Omental fat pad (tissue), 3 donors: ENCODE measurements at regions not wholly inside any gene's neighbourhood (a gene's known extent, or its start where the extent isn't known, plus 50 kb on each side); places are given as distances from the start of the nearest gene placed in this dataset.

Experiments used
- ATAC-seq: fragments of 150-250 bp; one replicate; pipeline ENCODE4 v1.9.1; 2016; ENCODE audit warnings: mild to moderate bottlenecking, moderate library complexity; ENCODE audit not compliant: low FRiP score
- DNase-seq: peaks from one replicate; pipeline ENCODE4 v3.0.0-alpha.2; 2019; ENCODE audit warnings: low spot score
- TF ChIP-seq, protein P1 (sequence below), 3 donors: fragments of 450-650 bp; IDR thresholded peaks; one replicate each; pipeline ENCODE4 v1.5.1; 2016 to 2017; ENCODE audit warnings: antibody characterized with exemption in 3 of 3, mild to moderate bottlenecking in 3 of 3, moderate library complexity in 2 of 3

DNA sequence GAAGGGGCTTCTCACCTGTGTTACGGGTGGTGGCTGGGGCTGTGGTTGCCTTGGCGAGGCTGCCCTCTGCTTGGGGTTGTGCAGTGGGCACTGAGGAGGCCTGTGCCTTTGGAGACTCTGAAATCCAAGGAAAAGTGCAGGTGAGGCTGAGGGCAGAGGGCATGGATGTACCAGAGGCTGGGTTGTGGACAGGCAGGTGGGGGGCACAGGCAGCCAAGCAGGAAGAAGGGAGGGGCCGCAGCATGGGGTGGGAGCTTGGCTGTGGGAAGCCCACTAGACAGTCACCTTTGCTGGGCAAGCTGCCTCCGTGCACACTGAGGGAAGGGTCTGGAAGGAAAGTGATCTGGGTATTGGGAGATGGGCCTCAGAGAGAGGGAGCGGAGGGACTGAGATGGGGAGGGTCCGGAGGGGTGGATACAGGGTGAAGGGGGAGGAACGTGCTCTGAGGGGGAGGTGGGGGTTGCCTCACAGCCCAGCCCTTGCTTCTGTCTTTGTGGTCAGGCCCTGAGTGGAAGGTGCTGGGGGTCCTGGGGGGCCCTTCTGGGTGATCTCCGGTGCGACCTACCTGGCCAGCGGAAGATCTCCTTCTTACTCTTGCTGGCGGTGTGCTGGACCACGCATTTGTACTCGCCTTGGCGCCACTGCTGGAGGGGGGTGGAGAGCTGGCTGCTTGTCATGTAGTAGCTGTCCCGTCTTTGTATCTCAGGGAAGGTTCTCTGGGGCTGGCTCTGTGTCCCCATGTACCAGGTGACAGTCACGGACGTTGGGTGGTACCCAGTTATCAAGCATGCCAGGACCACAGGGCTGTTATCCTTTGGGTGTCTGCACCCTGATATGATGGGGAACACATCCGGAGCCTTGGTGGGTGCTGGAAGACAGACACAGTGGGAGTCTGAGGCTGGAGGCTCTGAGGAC is 318.7 kb downstream of the TMEM121 start:
- no peak for DNase-seq

DNA sequence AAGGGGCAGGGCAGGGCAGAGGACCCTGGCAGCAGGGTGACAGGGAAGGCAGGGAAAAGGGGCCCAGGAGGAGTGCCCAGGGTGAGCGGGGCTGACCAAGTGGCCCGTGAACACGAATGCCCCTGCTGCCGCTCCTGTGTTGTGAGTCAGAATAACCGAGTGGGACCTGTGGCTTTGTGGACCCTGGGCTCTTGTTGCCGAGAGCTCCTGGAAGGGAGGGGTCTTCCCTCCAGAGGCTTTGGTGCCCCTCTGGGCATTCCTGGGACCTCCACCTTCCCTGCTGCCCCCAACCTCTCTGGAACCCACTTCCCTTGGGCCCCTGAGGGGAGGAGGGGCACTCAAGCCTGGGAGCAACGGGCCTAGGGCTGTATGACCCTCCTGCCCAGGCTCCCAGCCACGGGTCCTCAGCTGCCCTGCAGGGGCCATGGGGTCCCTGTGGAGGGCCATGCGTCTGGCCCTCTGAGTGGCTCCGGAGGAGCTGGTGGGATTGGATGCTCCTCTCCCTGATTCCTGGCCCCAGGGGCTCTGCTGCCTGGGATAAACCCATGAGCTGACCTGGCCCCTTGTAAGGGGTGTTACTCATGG is 319.4 kb downstream of the TMEM121 start:
- no peak for ATAC-seq
- DNase-seq: no peak
- TF ChIP-seq, protein P1, sequence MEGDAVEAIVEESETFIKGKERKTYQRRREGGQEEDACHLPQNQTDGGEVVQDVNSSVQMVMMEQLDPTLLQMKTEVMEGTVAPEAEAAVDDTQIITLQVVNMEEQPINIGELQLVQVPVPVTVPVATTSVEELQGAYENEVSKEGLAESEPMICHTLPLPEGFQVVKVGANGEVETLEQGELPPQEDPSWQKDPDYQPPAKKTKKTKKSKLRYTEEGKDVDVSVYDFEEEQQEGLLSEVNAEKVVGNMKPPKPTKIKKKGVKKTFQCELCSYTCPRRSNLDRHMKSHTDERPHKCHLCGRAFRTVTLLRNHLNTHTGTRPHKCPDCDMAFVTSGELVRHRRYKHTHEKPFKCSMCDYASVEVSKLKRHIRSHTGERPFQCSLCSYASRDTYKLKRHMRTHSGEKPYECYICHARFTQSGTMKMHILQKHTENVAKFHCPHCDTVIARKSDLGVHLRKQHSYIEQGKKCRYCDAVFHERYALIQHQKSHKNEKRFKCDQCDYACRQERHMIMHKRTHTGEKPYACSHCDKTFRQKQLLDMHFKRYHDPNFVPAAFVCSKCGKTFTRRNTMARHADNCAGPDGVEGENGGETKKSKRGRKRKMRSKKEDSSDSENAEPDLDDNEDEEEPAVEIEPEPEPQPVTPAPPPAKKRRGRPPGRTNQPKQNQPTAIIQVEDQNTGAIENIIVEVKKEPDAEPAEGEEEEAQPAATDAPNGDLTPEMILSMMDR (IDR thresholded peaks at IDR 0.05): no peak

More for the DNA sequence above, 318.7 kb downstream of the TMEM121 start:
- TF ChIP-seq, protein P1 (IDR thresholded peaks at IDR 0.05): no peak
- ATAC-seq: no peak

DNA sequence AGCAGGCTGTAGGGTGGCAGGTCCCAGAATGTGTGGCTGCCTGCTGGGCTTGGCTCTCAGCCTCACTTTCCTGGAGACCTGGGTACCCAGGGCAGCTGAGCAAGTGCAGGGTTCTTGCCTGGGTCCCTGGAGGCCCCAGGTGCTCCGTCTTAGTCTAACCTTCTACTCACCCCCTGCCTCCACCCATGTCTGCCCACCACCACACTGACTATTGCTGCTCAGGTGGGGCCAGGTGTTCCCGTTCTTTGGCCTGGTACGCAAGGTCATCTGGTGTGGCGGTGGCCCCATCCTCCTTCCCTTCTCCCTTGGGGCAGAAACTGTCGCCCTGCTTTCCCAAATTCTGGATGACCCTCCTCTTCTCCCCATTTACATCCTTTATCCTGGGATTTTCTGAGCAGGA is 319.9 kb downstream of the TMEM121 start:
- ATAC-seq (no peak), DNase-seq (no peak)
- TF ChIP-seq, protein P1 (IDR thresholded peaks at IDR 0.05): no peak

DNA sequence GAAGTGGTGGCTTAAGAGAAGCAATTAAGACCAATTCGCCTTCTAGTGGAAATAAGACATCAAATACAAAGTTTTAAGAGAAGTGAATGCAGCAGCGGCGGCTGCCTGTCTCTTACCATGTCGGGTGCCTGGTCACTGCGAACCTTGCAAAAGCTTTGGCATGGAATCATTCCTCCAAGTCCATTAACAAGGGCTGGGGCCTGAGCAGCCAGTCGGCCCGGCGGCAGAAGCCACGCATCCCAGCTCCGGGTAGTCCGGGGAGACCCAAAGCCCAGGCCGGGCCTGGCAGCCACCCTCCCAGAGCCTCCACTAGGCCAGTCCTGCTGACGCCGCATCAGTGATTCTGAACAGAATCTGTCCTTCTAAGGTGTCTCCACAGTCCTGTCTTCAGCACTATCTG is 321.0 kb downstream of the TMEM121 start:
- no peak for DNase-seq
- TF ChIP-seq, protein P1 (IDR thresholded peaks at IDR 0.05): no peak
- no peak for ATAC-seq

DNA sequence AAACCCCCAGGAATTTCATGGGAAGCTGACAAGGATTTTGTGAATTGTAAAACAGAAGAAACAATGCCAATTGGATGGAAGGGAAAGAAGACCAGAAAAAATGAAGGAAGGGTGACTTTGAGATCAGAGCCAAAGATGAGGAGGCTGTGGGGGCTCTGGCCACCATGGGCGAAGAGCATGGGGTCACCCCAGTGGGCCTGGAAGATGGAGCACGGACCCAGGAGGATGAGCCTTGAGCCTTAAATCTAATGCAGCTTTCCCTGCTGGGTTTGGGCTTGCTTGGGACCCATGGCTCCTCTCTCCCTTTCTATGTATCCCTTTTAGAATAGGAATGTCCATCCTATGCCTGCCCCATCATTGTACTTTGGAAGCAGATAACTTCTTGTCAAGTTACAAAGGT is 322.2 kb downstream of the TMEM121 start:
- TF ChIP-seq, protein P1 (IDR thresholded peaks at IDR 0.05): no peak
- no peak for DNase-seq
- ATAC-seq: no peak

DNA sequence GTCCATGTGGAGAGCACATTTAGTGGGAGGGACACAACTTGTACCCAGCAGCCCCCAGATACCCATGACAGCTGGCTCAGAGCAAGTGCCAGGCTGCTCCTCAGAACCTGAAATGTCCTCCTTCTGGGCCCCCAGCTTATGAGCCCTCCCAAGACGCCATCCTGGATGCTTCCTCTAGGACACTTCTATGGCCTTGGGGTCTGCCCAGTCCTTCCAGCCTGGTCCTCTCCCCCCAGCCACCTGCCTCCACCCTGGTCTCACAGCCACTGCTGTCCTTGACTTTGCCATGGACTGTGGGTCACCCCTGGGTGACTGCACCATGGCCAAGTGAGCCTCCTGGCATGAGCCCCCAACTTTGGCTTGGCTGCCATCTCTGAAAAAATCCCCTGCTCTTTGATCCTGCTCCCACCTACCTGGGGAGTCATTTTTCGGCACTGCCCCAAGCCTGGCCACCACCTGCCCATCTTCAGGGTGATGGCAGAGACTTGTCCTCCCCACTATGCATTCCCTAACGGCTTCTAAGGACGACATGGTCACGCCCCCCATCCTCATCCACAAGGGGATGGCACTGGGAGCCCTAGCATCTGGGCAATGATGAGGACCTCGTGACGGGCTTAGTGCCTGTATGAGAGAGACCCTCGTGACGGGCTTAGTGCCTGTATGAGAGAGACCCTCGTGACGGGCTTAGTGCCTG is 323.7 kb downstream of the TMEM121 start:
- no peak for DNase-seq
- TF ChIP-seq, protein P1 (IDR thresholded peaks at IDR 0.05): no peak
- ATAC-seq: no peak
